Loucy (cell line): ENCODE measurements at regions not wholly inside any gene's neighbourhood (a gene's known extent, or its start where the extent isn't known, plus 50 kb on each side); places are given as distances from the start of the nearest gene placed in this dataset.

Source experiments
- H2AFZ ChIP-seq: fragments of 200-600 bp; sonication (generic); 2 replicates; pipeline ENCODE4 v1.6.0; 2016; ENCODE audit warnings: antibody characterized with exemption, mild to moderate bottlenecking, low read length, moderate library complexity
- H3F3A ChIP-seq: fragments of 200-600 bp; 2 replicates; pipeline ENCODE4 v1.6.0; 2016; ENCODE audit warnings: antibody characterized with exemption, low read depth, mild to moderate bottlenecking
- H3K27me3 ChIP-seq: fragments of 200-600 bp; sonication (generic); 2 replicates; pipeline ENCODE4 v1.6.1; 2014; ENCODE audit warnings: low read length, mild to moderate bottlenecking; ENCODE audit not compliant: insufficient read depth, poor library complexity, severe bottlenecking
- H3K36me3 ChIP-seq: fragments of 200-600 bp; sonication (generic); 2 replicates; pipeline ENCODE4 v1.6.1; 2016; ENCODE audit warnings: low read length; ENCODE audit not compliant: insufficient read depth
- H3K4me1 ChIP-seq: fragments of 200-600 bp; sonication (generic); 2 replicates; pipeline ENCODE4 v1.5.1; 2014; ENCODE audit warnings: low read length, mild to moderate bottlenecking; ENCODE audit not compliant: insufficient read depth, poor library complexity, severe bottlenecking
- H3K4me2 ChIP-seq: fragments of 200-600 bp; sonication (generic); 2 replicates; pipeline ENCODE4 v1.6.0; 2014; ENCODE audit warnings: antibody characterized with exemption, low read length, low read depth, mild to moderate bottlenecking; ENCODE audit not compliant: poor library complexity, severe bottlenecking
- H3K4me3 ChIP-seq: fragments of 200-600 bp; sonication (generic); 2 replicates; pipeline ENCODE4 v1.5.1; 2014; ENCODE audit warnings: low read length, mild to moderate bottlenecking, mixed read lengths; ENCODE audit not compliant: poor library complexity, severe bottlenecking
- H3K79me2 ChIP-seq: fragments of 200-600 bp; sonication (generic); 2 replicates; pipeline ENCODE4 v1.6.1; 2014; ENCODE audit warnings: low read length; ENCODE audit not compliant: insufficient read depth
- H3K9ac ChIP-seq: fragments of 200-600 bp; sonication (generic); 2 replicates; pipeline ENCODE4 v1.6.0; 2014; ENCODE audit warnings: mild to moderate bottlenecking, low read depth, low read length, moderate library complexity; ENCODE audit not compliant: poor library complexity, severe bottlenecking
- H3K9me2 ChIP-seq: fragments of 200-600 bp; sonication (generic); replicated peaks from 2 replicates; pipeline ENCODE4 v1.6.1; 2016; ENCODE audit warnings: low read depth, low read length, mixed read lengths
- H3K9me3 ChIP-seq: fragments of 200-600 bp; sonication (generic); 2 replicates; pipeline ENCODE4 v1.6.1; 2014; ENCODE audit warnings: mild to moderate bottlenecking, antibody characterized with exemption, low read length, low read depth; ENCODE audit not compliant: insufficient read depth
- H4K20me1 ChIP-seq: fragments of 200-600 bp; sonication (generic); 2 replicates; pipeline ENCODE4 v1.6.0; 2014; ENCODE audit warnings: antibody characterized with exemption, low read length, mild to moderate bottlenecking; ENCODE audit not compliant: insufficient read depth, poor library complexity, severe bottlenecking
- EZH2phosphoT487 ChIP-seq: fragments of 200-600 bp; IDR thresholded peaks from 2 replicates; pipeline ENCODE4 v1.6.1; 2018; ENCODE audit warnings: antibody characterized with exemption, mild to moderate bottlenecking, moderate library complexity, borderline replicate concordance
- TF ChIP-seq, protein P1 (sequence below): fragments of 200-600 bp; sonication (generic); conservative IDR thresholded peaks from 2 replicates; pipeline ENCODE4 v1.5.1; 2014; ENCODE audit warnings: mild to moderate bottlenecking, antibody characterized with exemption, low read length

DNA sequence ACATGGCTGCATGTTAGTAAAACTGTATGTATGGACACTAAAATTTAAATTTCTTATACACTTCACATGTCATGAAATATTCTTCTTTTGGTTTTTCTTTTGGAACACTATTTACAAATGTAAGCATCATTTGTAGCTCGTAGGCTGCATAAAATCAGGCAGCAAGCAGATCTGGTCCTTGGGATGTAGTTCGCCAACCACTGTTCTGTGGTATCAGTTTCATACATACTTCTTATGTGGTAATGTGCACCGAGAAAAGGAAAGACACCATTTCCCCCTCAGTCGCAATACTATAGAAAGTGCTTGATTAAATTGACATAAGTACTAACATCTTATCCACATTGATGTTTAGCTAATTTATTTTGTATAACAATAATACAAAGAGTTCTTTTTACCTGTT, 274.4 kb upstream of the VCX start:
- no peak for TF ChIP-seq EZH2phosphoT487
- TF ChIP-seq, protein P1, sequence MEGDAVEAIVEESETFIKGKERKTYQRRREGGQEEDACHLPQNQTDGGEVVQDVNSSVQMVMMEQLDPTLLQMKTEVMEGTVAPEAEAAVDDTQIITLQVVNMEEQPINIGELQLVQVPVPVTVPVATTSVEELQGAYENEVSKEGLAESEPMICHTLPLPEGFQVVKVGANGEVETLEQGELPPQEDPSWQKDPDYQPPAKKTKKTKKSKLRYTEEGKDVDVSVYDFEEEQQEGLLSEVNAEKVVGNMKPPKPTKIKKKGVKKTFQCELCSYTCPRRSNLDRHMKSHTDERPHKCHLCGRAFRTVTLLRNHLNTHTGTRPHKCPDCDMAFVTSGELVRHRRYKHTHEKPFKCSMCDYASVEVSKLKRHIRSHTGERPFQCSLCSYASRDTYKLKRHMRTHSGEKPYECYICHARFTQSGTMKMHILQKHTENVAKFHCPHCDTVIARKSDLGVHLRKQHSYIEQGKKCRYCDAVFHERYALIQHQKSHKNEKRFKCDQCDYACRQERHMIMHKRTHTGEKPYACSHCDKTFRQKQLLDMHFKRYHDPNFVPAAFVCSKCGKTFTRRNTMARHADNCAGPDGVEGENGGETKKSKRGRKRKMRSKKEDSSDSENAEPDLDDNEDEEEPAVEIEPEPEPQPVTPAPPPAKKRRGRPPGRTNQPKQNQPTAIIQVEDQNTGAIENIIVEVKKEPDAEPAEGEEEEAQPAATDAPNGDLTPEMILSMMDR = no peak
- Histone ChIP-seq H3K9me2 (no peaks in the 10 kb centered on the region), H2AFZ (no peak overlapping the region), H3K27me3 (no peaks in the 10 kb centered on the region), H3K9ac (no peak overlapping the region), H4K20me1 (no peaks in the 10 kb centered on the region), H3K4me2 (no peak overlapping the region), H3K4me1 (no peaks in the 10 kb centered on the region), H3K4me3 (no peak overlapping the region), H3K79me2 (no peaks in the 10 kb centered on the region), H3K36me3 (no peaks in the 10 kb centered on the region), H3F3A (no peaks in the 10 kb centered on the region), H3K9me3 (no peaks in the 10 kb centered on the region)

DNA sequence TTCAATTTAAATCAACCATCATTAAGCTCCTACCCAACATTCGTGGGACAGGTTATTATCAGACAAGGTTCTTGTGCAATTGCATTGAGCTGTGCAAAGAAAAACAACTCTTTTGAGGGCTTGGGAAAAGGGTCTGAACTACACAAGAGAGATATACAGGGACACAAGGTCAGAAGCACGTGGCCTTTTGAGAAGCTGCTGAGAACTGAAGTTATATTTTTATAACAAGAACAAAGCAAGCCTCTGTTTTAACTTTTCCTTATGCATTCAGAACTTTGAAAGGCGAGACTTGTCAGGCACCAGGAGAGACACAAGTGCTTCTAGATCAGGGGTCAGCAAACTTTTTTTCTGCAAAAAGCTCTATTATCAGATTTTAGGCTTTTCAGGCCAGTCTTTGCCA, 274.8 kb upstream of the VCX start:
- H2AFZ ChIP-seq = no peak overlapping the region
- H3K9ac ChIP-seq = no peak overlapping the region
- no peaks in the 10 kb centered on the region for H3K9me2 ChIP-seq
- H3K4me3 ChIP-seq = no peak overlapping the region
- no peaks in the 10 kb centered on the region for H3K4me1 ChIP-seq
- H3K79me2 ChIP-seq = no peaks in the 10 kb centered on the region
- no peaks in the 10 kb centered on the region for H4K20me1 ChIP-seq
- H3K9me3 ChIP-seq = no peaks in the 10 kb centered on the region
- no peak overlapping the region for H3K4me2 ChIP-seq
- H3K36me3 ChIP-seq = no peaks in the 10 kb centered on the region
- no peaks in the 10 kb centered on the region for H3K27me3 ChIP-seq
- H3F3A ChIP-seq = no peaks in the 10 kb centered on the region
- TF ChIP-seq, protein P1 = no peak
- TF ChIP-seq EZH2phosphoT487 = no peak

DNA sequence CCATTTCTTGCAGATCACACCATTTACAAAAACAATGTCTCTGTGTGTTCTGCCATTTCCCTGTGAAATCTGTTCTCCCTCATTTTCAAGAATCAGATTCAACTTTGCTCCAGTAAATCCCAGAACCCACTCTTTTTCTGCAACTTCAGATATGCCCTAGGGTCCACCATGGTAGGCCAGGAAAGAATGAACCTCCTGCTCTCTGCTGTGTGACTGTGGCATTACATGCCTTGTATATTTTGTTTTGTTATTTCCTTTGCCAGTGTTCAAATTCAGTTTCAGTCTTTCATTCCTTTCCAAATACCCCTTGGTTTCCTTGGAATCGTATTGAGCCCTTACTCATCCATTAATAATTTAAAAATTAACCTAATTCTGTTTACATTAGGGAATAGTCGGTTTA, 290.2 kb upstream of the VCX start:
- Histone ChIP-seq H3K4me1 (no peaks in the 10 kb centered on the region), H3K4me3 (no peak overlapping the region), H3K4me2 (no peak overlapping the region), H3K9ac (no peak overlapping the region), H4K20me1 (no peaks in the 10 kb centered on the region), H2AFZ (no peak overlapping the region), H3K9me3 (no peaks in the 10 kb centered on the region), H3K9me2 (no peaks in the 10 kb centered on the region), H3K79me2 (no peaks in the 10 kb centered on the region), H3K36me3 (no peaks in the 10 kb centered on the region), H3F3A (no peaks in the 10 kb centered on the region), H3K27me3 (no peaks in the 10 kb centered on the region)
- TF ChIP-seq EZH2phosphoT487 = no peak
- TF ChIP-seq, protein P1 = no peak
